GM19099 (cell line): ENCODE measurements at regions not wholly inside any gene's neighbourhood (a gene's known extent, or its start where the extent isn't known, plus 50 kb on each side); places are given as distances from the start of the nearest gene placed in this dataset.

Source experiments
- POLR2A ChIP-seq: IDR thresholded peaks from 3 replicates; pipeline ENCODE4 v1.6.1; 2011; ENCODE audit warnings: low read depth; ENCODE audit not compliant: insufficient read length; ENCODE audit errors: extremely low read depth

DNA sequence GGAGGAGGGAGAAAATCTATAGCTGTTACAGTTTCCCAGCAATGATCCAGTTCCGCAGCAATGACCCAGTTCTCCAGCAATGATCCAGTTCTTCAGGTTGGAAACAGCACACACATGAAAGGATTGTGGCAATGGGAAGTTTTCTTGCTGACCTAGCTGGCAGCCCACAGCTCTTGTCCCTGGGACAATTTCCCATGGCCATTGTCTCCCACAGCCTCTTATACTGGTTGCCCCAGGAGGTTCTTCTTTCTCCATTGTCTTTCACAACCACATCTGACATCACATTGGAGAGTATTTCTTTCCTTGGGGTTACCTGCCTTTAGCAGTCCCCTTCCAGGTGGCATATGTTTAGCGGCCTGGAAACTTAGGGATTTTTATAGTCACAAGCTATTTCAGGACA, 209.8 kb upstream of the PLEKHG7 start:
- TF ChIP-seq POLR2A, result no peak

DNA sequence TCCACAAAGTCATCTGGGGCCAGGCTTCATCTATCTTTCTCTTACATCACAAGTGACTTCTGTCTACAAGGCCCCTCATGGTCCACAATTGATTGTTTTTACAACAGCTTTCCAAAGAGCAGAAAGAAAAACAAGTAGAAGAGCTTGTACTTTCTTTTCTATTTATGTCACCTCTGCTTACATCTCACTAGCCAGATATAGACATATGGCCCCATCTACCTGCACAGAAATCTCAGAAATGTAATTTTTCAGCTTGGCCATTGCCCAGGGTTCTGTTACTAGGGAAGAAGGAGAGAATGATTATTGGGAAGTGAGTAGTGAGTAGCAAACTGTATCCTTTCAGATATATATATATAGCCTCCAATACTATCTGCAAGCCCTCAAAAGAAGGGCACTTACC, 210.5 kb upstream of the PLEKHG7 start:
- no peak for TF ChIP-seq POLR2A

DNA sequence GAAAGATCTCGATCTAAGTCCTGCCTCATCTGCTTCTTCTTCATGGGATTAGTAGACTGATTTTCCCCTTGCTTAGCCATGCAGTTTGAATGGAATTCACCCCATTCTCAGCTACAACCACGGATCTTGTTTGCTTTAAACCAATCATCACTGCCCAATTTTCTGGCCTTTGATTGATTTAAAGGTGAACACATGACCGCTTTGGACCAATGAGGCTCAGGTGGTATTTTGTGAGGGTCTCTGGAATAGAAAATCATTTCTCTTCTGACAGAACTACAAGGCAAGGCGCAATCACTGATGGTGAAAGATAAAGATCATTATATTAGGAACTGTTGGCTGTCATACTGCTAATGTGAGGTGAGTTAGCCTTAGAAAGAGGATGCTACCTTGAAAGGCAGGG, 213.0 kb upstream of the PLEKHG7 start:
- no peak for TF ChIP-seq POLR2A

DNA sequence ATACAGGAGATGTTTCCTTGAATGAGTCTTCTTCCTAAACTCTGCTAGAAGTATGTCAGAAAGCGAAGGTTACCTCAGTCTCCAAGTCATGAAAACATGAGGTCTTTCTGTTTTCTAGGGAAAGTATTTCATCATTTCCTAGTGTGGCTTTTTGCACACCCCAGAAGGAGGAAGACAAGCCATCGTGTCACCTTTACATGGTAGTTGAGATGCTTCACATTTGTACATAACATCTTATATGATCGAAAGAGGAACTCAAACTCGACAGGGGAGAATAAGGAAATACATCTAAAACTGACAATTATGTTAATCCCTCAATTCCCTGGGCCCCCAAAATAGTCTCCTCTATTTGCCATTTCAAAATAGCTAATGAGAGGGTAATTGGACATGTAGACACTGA, 214.1 kb upstream of the PLEKHG7 start:
- no peak for TF ChIP-seq POLR2A

DNA sequence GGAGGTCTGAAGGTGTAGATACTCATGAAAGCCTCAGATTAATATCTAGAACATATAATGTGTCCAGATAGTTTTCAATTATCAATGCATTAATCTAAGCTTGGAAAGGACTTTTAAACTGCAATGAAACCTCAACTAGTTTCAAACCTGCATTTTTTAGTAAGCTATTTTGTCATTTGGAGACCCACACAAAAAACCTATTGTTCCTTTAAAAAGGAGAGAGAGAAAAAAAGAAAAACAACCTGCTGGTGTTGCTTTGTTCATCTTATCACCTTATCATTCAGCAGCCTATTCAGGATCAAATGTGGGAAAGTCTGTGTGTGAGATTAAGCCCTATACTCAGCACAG, 215.7 kb upstream of the PLEKHG7 start:
- no peak for TF ChIP-seq POLR2A

DNA sequence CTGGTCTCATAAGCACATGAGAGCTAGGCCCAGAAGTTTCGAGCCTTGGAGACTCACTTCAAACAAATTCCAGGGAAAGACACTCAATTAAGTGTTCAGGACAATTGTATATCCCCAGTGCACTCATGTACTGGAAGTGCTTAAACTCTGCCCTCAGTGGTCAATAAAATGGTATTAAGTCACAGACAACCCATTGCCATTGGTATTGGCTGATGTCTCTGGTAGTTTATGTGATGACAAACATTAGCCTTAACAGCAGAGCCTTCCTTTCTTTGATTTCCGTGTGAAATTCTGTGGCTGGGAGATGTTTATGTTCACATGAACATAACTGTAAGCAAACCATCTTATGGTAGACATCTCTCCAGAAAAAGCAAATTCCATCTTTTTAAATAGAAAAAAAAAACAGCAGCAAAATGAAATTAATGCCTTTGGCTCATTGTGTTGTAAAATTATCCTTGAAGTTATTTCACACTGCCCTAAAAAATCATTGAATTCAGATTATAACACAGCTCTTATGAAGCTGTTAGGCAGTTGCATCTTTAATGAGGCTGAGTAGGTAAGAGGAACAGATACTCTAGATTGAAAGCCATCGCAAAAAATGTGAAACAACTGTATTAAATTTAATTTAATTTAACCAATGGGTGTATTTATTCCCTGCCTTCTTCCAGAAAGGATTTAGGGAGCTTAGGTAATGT, 216.2 kb upstream of the PLEKHG7 start:
- no peak for TF ChIP-seq POLR2A

DNA sequence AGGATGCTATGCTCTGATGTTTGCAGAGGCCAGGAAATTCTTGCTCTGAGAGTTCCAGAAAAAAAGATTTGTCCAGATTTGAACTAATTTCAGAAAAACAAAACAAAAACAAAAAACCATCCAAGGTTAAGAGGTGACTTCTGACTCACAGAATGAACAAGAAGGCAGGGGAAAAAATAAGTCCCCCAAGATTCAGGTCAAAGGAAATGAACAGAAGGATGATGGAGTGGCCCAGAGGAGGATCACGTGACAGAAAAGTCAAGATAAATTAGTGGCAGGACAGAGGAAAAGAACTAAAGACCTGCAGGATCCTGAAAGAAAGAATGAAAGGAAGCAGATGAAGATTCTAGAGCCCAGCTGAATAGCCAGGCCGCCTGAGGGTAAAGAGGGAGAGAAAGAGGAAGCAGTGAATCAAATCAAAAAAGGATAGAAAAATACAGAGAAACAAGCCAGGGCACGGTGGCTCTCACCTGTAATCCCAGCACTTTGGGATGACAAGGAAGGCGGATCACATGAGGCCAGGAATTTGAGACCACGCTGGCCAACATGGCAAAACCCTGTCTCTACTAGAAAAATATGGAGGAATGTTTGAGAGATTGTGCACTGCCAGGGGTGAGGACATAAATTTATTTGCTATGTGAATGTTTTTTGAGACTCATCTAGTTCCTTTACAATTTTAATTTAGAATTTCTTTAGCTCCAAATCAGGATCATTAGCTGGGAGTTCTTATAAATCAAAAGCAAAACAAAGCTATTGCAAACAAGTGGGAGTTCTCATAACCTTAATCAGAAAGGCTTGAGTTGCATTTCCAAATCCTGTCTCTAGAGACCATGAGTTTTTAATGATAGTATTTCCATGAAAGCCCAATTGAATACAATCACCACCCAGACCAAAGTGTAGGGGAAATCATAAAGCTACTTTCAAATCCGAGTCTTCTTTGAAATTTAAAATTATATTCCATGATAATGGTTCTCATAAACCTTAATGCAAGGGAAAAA, 217.1 kb upstream of the PLEKHG7 start:
- TF ChIP-seq POLR2A, result no peak

DNA sequence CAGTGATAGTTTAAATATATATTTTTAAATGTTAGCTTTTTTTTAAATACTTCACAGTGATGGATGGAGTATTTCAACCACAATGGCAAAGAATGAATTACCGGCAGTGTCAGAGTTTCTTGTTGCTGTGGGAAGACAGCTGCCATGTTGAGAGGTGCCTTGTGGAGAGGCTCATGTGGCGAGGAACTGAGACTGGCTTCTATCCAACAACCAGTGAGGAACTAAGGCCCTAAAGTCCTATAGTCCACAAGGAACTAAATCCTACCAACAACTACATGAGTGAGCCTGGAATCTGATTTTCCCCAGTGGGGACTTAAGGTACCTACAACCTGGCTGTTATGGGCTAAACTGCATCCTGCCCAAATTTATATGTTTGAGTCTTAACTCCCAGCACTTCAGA, 220.2 kb upstream of the PLEKHG7 start:
- no peak for TF ChIP-seq POLR2A

DNA sequence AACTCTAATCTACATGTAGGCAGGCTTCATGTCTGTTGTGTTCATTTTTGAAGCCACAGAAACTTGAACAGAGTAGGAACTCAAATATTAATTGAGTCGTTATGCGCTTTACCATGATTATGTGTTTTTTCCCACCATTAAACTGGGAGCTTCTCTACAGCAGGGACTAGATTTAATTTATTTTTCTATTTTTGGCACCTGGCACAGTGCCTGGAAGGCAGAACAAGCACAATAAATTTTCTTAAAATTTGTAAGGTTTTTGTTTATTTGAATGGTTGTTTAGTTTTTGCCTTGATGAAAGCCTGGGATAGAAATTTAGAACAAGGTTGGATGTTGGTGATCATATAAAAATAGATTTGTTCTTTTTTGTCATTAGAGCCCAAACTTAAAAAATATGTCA, 221.7 kb upstream of the PLEKHG7 start:
- TF ChIP-seq POLR2A, result no peak

DNA sequence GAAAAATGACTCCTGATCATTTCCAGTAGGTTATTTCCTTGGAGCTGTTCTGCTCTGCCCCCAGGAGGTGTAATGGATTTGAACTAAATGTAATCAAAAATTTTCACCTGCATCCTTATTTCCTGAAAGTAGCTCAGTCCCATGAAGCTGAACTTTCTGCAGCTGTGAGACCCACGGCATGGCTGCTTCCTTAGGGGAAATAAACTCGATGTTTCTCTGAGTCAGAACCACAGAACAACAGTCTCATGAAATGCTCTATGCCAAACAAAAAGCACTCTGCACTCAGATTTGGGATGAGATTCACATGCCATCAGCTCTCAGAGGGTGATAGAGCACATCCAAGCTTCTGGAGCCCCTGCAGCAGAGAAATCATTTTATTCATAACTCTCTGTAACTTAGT, 224.1 kb upstream of the PLEKHG7 start:
- no peak for TF ChIP-seq POLR2A

DNA sequence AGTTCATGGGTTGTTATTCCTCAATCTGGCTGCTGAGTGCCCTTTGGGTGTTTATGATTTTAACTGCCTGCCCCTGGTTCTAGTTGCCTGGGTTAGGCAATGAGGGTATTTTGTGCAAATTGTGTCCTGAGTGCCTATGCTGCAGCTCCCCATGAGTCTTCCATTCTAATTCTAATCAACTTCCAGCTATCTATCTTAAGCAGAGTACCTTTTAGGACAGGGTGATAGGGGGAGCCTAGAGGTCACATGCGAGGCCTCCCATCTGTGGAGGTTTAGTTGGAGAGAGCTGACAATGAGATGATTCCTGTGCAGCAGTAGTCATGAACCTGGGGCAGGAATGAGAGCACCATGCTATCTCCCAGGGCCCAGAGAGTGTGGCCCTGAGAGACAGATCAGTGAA, 225.9 kb upstream of the PLEKHG7 start:
- TF ChIP-seq POLR2A, result no peak

DNA sequence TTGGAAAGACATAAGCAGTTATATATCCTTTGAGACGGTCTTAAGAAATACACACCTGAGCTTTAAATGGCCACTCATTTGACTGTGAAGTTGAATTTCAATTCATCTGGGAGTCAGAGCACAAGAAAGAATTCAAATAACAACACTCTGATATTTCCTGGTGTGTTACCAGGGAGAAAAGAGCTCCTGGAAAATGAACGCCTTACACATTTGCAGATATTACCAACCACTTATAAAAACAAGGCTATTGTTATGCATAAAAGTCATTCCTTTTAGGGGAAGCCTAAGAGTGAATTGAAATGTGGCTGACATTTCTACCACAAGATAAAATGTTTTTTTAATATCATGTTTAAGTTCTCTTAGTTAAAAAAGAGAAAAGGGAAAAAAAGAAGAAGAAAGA, 229.2 kb upstream of the PLEKHG7 start:
- no peak for TF ChIP-seq POLR2A

DNA sequence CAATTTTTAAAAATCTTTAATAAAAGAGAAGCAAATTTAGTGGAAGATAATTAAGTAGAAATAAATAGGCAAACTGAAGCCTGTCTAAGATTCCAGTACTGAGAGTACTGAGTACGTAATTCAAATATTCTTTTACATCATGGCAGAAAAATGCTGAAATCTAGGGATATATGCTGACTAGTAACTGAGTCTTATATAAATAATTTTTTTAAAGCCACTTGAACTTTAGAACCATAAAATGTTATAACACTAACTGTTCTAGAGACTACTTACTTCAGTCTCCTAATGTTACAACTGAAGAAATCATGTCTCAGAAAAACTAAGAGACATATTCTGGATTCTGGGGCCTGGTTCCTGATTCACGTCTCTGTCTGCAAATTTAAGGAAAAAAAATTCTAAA, 230.6 kb upstream of the PLEKHG7 start:
- no peak for TF ChIP-seq POLR2A

DNA sequence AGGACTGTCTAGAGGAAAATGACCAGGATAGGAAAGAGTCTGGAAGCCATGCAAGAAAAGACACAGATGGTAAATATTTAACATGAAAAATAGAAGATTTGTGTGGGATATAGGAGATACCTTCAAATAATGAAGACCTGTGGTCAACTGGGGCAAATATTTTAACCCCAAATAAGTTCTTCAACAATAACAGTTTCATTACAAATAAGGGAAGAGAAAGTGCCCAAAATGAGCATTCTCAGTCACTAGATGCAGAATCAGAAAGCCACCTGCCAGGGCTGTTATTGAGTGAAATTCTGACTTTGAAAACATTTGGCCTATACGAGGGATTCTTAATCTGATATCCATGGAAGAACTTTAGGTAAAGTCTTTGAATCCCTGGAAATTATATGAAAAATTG, 231.2 kb upstream of the PLEKHG7 start:
- no peak for TF ChIP-seq POLR2A

DNA sequence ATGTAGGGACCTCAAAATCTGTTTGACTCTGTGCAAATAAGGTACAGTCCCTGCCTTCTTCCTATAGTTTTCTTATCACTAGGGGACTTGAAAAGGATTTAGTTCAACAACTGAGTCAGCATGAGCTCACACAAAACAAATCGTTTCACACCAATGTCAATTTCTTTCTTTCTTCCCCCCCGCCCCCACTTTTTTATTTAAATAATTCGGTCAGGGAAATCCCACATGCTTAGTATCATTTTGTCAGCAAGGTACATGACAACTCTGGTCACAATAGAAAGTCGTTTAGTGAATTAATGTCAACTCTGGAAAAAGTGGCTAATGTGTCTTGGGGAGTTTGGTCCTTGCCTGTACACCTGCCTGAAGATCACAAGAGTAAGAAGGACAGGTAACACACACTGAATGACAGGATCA, 232.2 kb upstream of the PLEKHG7 start:
- TF ChIP-seq POLR2A, result no peak

DNA sequence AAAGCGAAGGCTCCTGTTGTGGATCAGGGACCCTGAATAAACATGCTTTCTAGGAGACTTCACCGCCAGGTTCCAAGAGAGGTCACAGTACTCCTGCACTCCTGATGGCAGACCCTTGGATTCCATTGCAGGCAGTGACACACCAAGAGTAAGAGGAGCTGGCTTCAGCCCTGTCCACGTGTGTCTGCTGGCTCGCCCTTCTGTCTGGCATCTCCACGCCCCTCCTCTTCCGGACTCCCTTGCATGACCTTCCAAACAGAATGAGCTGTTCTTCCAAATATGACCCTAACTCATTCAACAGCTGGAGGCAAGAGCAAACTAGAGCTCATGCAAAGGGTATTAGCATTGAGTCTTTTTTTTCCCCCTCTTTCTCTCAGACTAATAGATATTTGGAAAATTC, 233.0 kb upstream of the PLEKHG7 start:
- TF ChIP-seq POLR2A, result no peak
